GM23338 (cell line): ENCODE measurements at regions not wholly inside any gene's neighbourhood (a gene's known extent, or its start where the extent isn't known, plus 50 kb on each side); places are given as distances from the start of the nearest gene placed in this dataset.

Experiments
- ATAC-seq: fragments of 200-7000 bp; cut with Tn5 transposase; 3 replicates; pipeline ENCODE4 v1.9.1; 2020
- DNase-seq: peaks from one replicate; pipeline ENCODE4 v3.0.0-alpha.2; 2015; ENCODE audit warnings: low spot score
- H2AFZ ChIP-seq: fragments of 200-600 bp; sonication (generic); 2 replicates; pipeline ENCODE4 v1.8.0; 2016; ENCODE audit warnings: antibody characterized with exemption, mild to moderate bottlenecking, moderate library complexity
- H3F3A ChIP-seq: fragments of 200-600 bp; sonication (generic); replicated peaks from 2 replicates; pipeline ENCODE4 v1.8.0; 2017; ENCODE audit warnings: antibody characterized with exemption, mixed run types, low read depth
- H3K27ac ChIP-seq: fragments of 200-600 bp; sonication (generic); 2 replicates; pipeline ENCODE4 v1.6.1; 2016; ENCODE audit warnings: low read depth
- H3K27me3 ChIP-seq: fragments of 200-600 bp; sonication (generic); 2 replicates; pipeline ENCODE4 v1.8.0; 2016; ENCODE audit warnings: mild to moderate bottlenecking, mixed run types, moderate library complexity; ENCODE audit not compliant: insufficient read depth
- H3K36me3 ChIP-seq: fragments of 200-600 bp; sonication (generic); 2 replicates; pipeline ENCODE4 v1.8.0; 2016; ENCODE audit warnings: mild to moderate bottlenecking; ENCODE audit not compliant: insufficient read depth
- H3K4me1 ChIP-seq: fragments of 200-600 bp; sonication (generic); 2 replicates; pipeline ENCODE4 v1.8.0; 2016; ENCODE audit warnings: mild to moderate bottlenecking, moderate library complexity; ENCODE audit not compliant: insufficient read depth
- H3K4me2 ChIP-seq: fragments of 200-600 bp; sonication (generic); 2 replicates; pipeline ENCODE4 v1.7.1; 2017; ENCODE audit warnings: mixed run types
- H3K4me3 ChIP-seq: fragments of 200-600 bp; sonication (generic); 2 replicates; pipeline ENCODE4 v1.6.1; 2016; ENCODE audit warnings: mixed run types
- H3K79me2 ChIP-seq: fragments of 200-600 bp; sonication (generic); replicated peaks from 2 replicates; pipeline ENCODE4 v1.8.0; 2017; ENCODE audit warnings: mild to moderate bottlenecking; ENCODE audit not compliant: insufficient read depth
- H3K9me2 ChIP-seq: fragments of 200-600 bp; sonication (generic); 2 replicates; pipeline ENCODE4 v1.8.0; 2017; ENCODE audit not compliant: insufficient read depth
- H4K20me1 ChIP-seq: fragments of 200-600 bp; sonication (generic); replicated peaks from 2 replicates; pipeline ENCODE4 v1.8.0; 2017; ENCODE audit warnings: mild to moderate bottlenecking; ENCODE audit not compliant: insufficient read depth
- H3K27ac Mint-ChIP-seq: 2 replicates; pipeline ENCODE4 v1.8.0; 2020; ENCODE audit warnings: inconsistent platforms, mild to moderate bottlenecking, moderate library complexity, mixed read lengths
- H3K27me3 Mint-ChIP-seq: 3 replicates; pipeline ENCODE4 v1.8.0; 2022; ENCODE audit warnings: low read depth, mild to moderate bottlenecking, moderate library complexity, mixed read lengths, inconsistent platforms; ENCODE audit not compliant: insufficient read depth, poor library complexity
- H3K36me3 Mint-ChIP-seq: 3 replicates; pipeline ENCODE4 v1.8.0; 2021; ENCODE audit warnings: low read depth, mild to moderate bottlenecking, inconsistent platforms, moderate library complexity, mixed read lengths
- H3K4me1 Mint-ChIP-seq: 3 replicates; pipeline ENCODE4 v1.8.0; 2020; ENCODE audit warnings: mild to moderate bottlenecking, inconsistent platforms, mixed read lengths
- H3K4me3 Mint-ChIP-seq: 3 replicates; pipeline ENCODE4 v1.8.0; 2021; ENCODE audit warnings: moderate library complexity, mild to moderate bottlenecking, inconsistent platforms, mixed read lengths
- H3K9me3 Mint-ChIP-seq: 3 replicates; pipeline ENCODE4 v1.8.0; 2020; ENCODE audit warnings: moderate library complexity, mild to moderate bottlenecking, inconsistent platforms, mixed read lengths
- CREB1 ChIP-seq: fragments of 250-450 bp; sonication (Bioruptor Pico); IDR thresholded peaks from 2 replicates; pipeline ENCODE4 v1.5.0; 2020; ENCODE audit warnings: low read depth, mild to moderate bottlenecking, moderate library complexity
- CTCF ChIP-seq, 2 experiments: fragments of 200-600 bp in 1 of 2; sonication (generic) in 1 of 2; conservative IDR thresholded peaks; 2 replicates each; pipeline versions ENCODE4 v1.5.1 to v1.6.1; 2016 to 2017; ENCODE audit warnings: antibody characterized with exemption in 2 of 2, low read depth in 2 of 2, mild to moderate bottlenecking in 2 of 2, moderate library complexity in 1 of 2
- ETS1 ChIP-seq: IDR thresholded peaks from 2 replicates; pipeline ENCODE4 v1.6.1; 2016; ENCODE audit warnings: antibody characterized with exemption
- EZH2 ChIP-seq: fragments of 200-600 bp; sonication (generic); IDR thresholded peaks from one replicate; pipeline ENCODE4 v1.8.0; 2017; ENCODE audit warnings: antibody characterized with exemption, mild to moderate bottlenecking, low read depth; ENCODE audit not compliant: unreplicated experiment
- EZH2phosphoT487 ChIP-seq: fragments of 200-600 bp; sonication (generic); IDR thresholded peaks from one replicate; pipeline ENCODE4 v1.8.1; 2018; ENCODE audit warnings: antibody characterized with exemption; ENCODE audit not compliant: unreplicated experiment
- JUNB ChIP-seq: IDR thresholded peaks from one replicate; pipeline ENCODE4 v1.6.1; 2016; ENCODE audit warnings: antibody characterized with exemption; ENCODE audit not compliant: unreplicated experiment
- NANOG ChIP-seq: IDR thresholded peaks from 2 replicates; pipeline ENCODE4 v1.6.1; 2016; ENCODE audit warnings: antibody characterized with exemption, borderline replicate concordance
- POLR2AphosphoS5 ChIP-seq: IDR thresholded peaks from 2 replicates; pipeline ENCODE4 v1.6.1; 2016; ENCODE audit warnings: antibody characterized with exemption, low read depth
- REST ChIP-seq: IDR thresholded peaks from one replicate; pipeline ENCODE4 v1.6.1; 2018; ENCODE audit warnings: antibody characterized with exemption; ENCODE audit not compliant: unreplicated experiment
- STAT1 ChIP-seq: IDR thresholded peaks from one replicate; pipeline ENCODE4 v1.6.1; 2016; ENCODE audit warnings: antibody characterized with exemption; ENCODE audit not compliant: unreplicated experiment
- ZNF114 ChIP-seq: fragments of 250-450 bp; sonication (Bioruptor Pico); IDR thresholded peaks from 2 replicates; pipeline ENCODE4 v1.5.0; 2020; ENCODE audit warnings: mild to moderate bottlenecking, moderate library complexity
- ZNF331 ChIP-seq: fragments of 250-450 bp; sonication (Bioruptor Pico); IDR thresholded peaks from 2 replicates; pipeline ENCODE4 v1.5.0; 2020; ENCODE audit warnings: low read depth, mild to moderate bottlenecking, moderate library complexity

GRCh38 chr9:135324329-135324728 is 155.3 kb upstream of the PPP1R26 start:
- H3K4me1 Mint-ChIP-seq = peaks cover 12% of the 10 kb centered on the region
- Histone ChIP-seq H2AFZ (no peak overlapping the region), H3K4me3 (no peak overlapping the region), H3K36me3 (no peaks in the 10 kb centered on the region), H3K27ac (no peak overlapping the region), H3K79me2 (no peaks in the 10 kb centered on the region), H3K4me2 (no peak overlapping the region), H3K9me2 (no peaks in the 10 kb centered on the region), H3K4me1 (peaks cover 12% of the 10 kb centered on the region), H3F3A (no peaks in the 10 kb centered on the region), H4K20me1 (no peaks in the 10 kb centered on the region), H3K27me3 (no peaks in the 10 kb centered on the region)
- ATAC-seq (no peak), DNase-seq (no peak)
- no peak overlapping the region for H3K4me3 Mint-ChIP-seq
- no peak overlapping the region for H3K27ac Mint-ChIP-seq
- peaks cover 12% of the 10 kb centered on the region for H3K27me3 Mint-ChIP-seq
- peaks cover 7% of the 10 kb centered on the region for H3K36me3 Mint-ChIP-seq
- TF ChIP-seq ZNF331 (CRISPR knock-in tag) (no peak), STAT1 (no peak), EZH2 (no peak), EZH2phosphoT487 (no peak)
- peaks cover 18% of the 10 kb centered on the region for H3K9me3 Mint-ChIP-seq

- H3K27ac Mint-ChIP-seq = no peak overlapping the region
- no peaks in the 10 kb centered on the region for H4K20me1 ChIP-seq
- no peaks in the 10 kb centered on the region for H3K4me1 ChIP-seq
- DNase-seq (no peak), ATAC-seq (no peak)
- no peak overlapping the region for H3K4me2 ChIP-seq
- no peaks in the 10 kb centered on the region for H3K79me2 ChIP-seq
- no peaks in the 10 kb centered on the region for H3K9me2 ChIP-seq
- H3K4me3 ChIP-seq = no peak overlapping the region
- H3K27ac ChIP-seq = no peak overlapping the region
- no peak overlapping the region for H2AFZ ChIP-seq
- no peak overlapping the region for H3K4me3 Mint-ChIP-seq
- no peaks in the 10 kb centered on the region for H3F3A ChIP-seq
- no peaks in the 10 kb centered on the region for H3K27me3 ChIP-seq
- H3K4me1 Mint-ChIP-seq = peaks cover 3% of the 10 kb centered on the region
- peaks cover 6% of the 10 kb centered on the region for H3K27me3 Mint-ChIP-seq
- peaks cover 7% of the 10 kb centered on the region for H3K36me3 Mint-ChIP-seq
- H3K36me3 ChIP-seq = no peaks in the 10 kb centered on the region
- H3K9me3 Mint-ChIP-seq = peaks cover 18% of the 10 kb centered on the region
- no peak for TF ChIP-seq CREB1 (CRISPR knock-in tag)
- no peak for TF ChIP-seq STAT1
- no peak for TF ChIP-seq EZH2
- no peak for TF ChIP-seq CTCF (conservative IDR thresholded peaks at IDR 0.05; ENCODE audit: low read depth in 2 of 2)
- no peak for TF ChIP-seq EZH2phosphoT487
- TF ChIP-seq NANOG = no peak
- no peak for TF ChIP-seq ZNF114 (CRISPR knock-in tag)
- no peak for TF ChIP-seq POLR2AphosphoS5
- no peak for TF ChIP-seq ZNF331 (CRISPR knock-in tag)
- no peak for TF ChIP-seq JUNB
- TF ChIP-seq ETS1 = no peak
- TF ChIP-seq REST = no peak
Observed at GRCh38 chr9:135326141-135326540, 153.4 kb upstream of the PPP1R26 start.
